ENCODE measurements at regions not wholly inside any gene's neighbourhood (a gene's known extent, or its start where the extent isn't known, plus 50 kb on each side); places are given as distances from the start of the nearest gene placed in this dataset. TPM values are rescaled to one million over a fixed set of nuclear protein-coding genes. Genes with fewer than 3 reads are reported as not detected.

Small RNAs in the stretch of these regions (microRNA-seq; reads per million reads assigned to microRNA genes)
- not detected for gene MIR4418 (ENCODE audit: borderline microRNAs expressed, borderline number of aligned reads, borderline replicate concordance)

Data from CD4-positive, alpha-beta memory T cell (primary cell).